Calu3 (cell line): ENCODE measurements at regions not wholly inside any gene's neighbourhood (a gene's known extent, or its start where the extent isn't known, plus 50 kb on each side); places are given as distances from the start of the nearest gene placed in this dataset.

Experiments
- BruUV-seq: library from RNA; stranded (reverse); fragments of 400-500 nt; replicated peaks from 2 replicates; lab custom pipeline; 2021; lab: Mats Ljungman, UMichigan
- CTCF ChIA-PET: fragments of 300-600 bp; sonication (Branson Sonifier 250); formaldehyde crosslinking; loops from one replicate; lab custom pipeline; 2022; ENCODE audit warnings: antibody characterized with exemption; lab: Charles Lee
- DNase-seq: peaks from one replicate; pipeline ENCODE4 v3.0.0; 2022
- H3K27ac Mint-ChIP-seq: one replicate; pipeline ENCODE4 v1.8.0; 2022; ENCODE audit warnings: mixed read lengths; ENCODE audit not compliant: unreplicated experiment
- H3K27me3 Mint-ChIP-seq: one replicate; pipeline ENCODE4 v1.8.0; 2022; ENCODE audit warnings: mixed read lengths; ENCODE audit not compliant: unreplicated experiment
- H3K36me3 Mint-ChIP-seq: one replicate; pipeline ENCODE4 v1.8.0; 2022; ENCODE audit warnings: mild to moderate bottlenecking, moderate library complexity, mixed read lengths; ENCODE audit not compliant: insufficient read depth, unreplicated experiment
- H3K4me1 Mint-ChIP-seq: one replicate; pipeline ENCODE4 v1.8.0; 2022; ENCODE audit warnings: mild to moderate bottlenecking, low read depth, mixed read lengths; ENCODE audit not compliant: unreplicated experiment
- H3K4me3 Mint-ChIP-seq: one replicate; pipeline ENCODE4 v1.8.0; 2022; ENCODE audit warnings: mild to moderate bottlenecking, low read depth, moderate library complexity, mixed read lengths; ENCODE audit not compliant: unreplicated experiment
- H3K9me3 Mint-ChIP-seq: one replicate; pipeline ENCODE4 v1.8.0; 2022; ENCODE audit warnings: low read depth, mixed read lengths; ENCODE audit not compliant: unreplicated experiment
- CTCF ChIP-seq: fragments of 200-600 bp; IDR thresholded peaks from one replicate; pipeline ENCODE4 v1.8.0; 2022; ENCODE audit warnings: antibody characterized with exemption; ENCODE audit not compliant: unreplicated experiment
- intact Hi-C: fragments of 100-400 bp; cut with micrococcal nuclease; formaldehyde crosslinking; loops from one replicate; pipeline ENCODE4 v1.10.0; 2022; ENCODE audit not compliant: unreplicated experiment

- no peak for DNase-seq
- BruUV-seq: no TSS peak
- Mint-ChIP-seq H3K9me3 (no peaks in the 10 kb centered on the region), H3K4me3 (no peak overlapping the region), H3K4me1 (no peaks in the 10 kb centered on the region), H3K27me3 (no peaks in the 10 kb centered on the region), H3K36me3 (no peaks in the 10 kb centered on the region), H3K27ac (no peak overlapping the region)
- no peak for TF ChIP-seq CTCF
- CTCF ChIA-PET: no interaction called here
- intact Hi-C loops: no loop called here
Observed at GRCh38 chr1:195158091-195158490, 1450.1 kb downstream of the KCNT2 start.

GRCh38 chr1:195153107-195153506 is 1455.1 kb downstream of the KCNT2 start:
- no TSS peak for BruUV-seq
- intact Hi-C loops: no loop called here
- no peak overlapping the region for H3K27ac Mint-ChIP-seq
- H3K9me3 Mint-ChIP-seq: no peaks in the 10 kb centered on the region
- DNase-seq: no peak
- no peak for TF ChIP-seq CTCF
- H3K4me1 Mint-ChIP-seq: no peaks in the 10 kb centered on the region
- no peak overlapping the region for H3K4me3 Mint-ChIP-seq
- no peaks in the 10 kb centered on the region for H3K27me3 Mint-ChIP-seq
- CTCF ChIA-PET: no interaction called here
- H3K36me3 Mint-ChIP-seq: no peaks in the 10 kb centered on the region

GRCh38 chr1:195150768-195151167 is 1457.5 kb downstream of the KCNT2 start:
- Mint-ChIP-seq H3K9me3 (no peaks in the 10 kb centered on the region), H3K27ac (no peak overlapping the region), H3K4me3 (no peak overlapping the region), H3K36me3 (no peaks in the 10 kb centered on the region), H3K27me3 (no peaks in the 10 kb centered on the region), H3K4me1 (no peaks in the 10 kb centered on the region)
- intact Hi-C loops: no loop called here
- DNase-seq: no peak
- BruUV-seq: no TSS peak
- TF ChIP-seq CTCF: no peak
- CTCF ChIA-PET: no interaction called here

- CTCF ChIA-PET: no interaction called here
- no peaks in the 10 kb centered on the region for H3K4me1 Mint-ChIP-seq
Observed at GRCh38 chr1:195141294-195141693, 1466.9 kb downstream of the KCNT2 start.

More at GRCh38 chr1:195141294-195141693, 1466.9 kb downstream of the KCNT2 start:
- intact Hi-C loops: no loop called here
- Mint-ChIP-seq H3K4me3 (no peak overlapping the region), H3K27me3 (no peaks in the 10 kb centered on the region), H3K27ac (no peak overlapping the region), H3K9me3 (peaks cover 9% of the 10 kb centered on the region), H3K36me3 (no peaks in the 10 kb centered on the region)
- TF ChIP-seq CTCF: no peak
- no TSS peak for BruUV-seq
- DNase-seq: no peak
